NCI-H2107 treated with DMSO at 0.1 percent for 48 hours (cell line): ENCODE measurements at regions not wholly inside any gene's neighbourhood (a gene's known extent, or its start where the extent isn't known, plus 50 kb on each side); places are given as distances from the start of the nearest gene placed in this dataset.
"Not testable (repeated sequence)": the region's sequence is repeated elsewhere in the genome, so short reads cannot be mapped to it uniquely, and the experiment has no call there.

Source experiments
- DNase-seq: peaks from one replicate; lab custom pipeline; 2025; ENCODE audit not compliant: unreplicated experiment; lab: John Stamatoyannopoulos, UW

- no peak for DNase-seq
Measured at GRCh38 chr10:33071857-33072256, 113.8 kb upstream of the ITGB1 start.

- no peak for DNase-seq
Measured at GRCh38 chr10:33070101-33070500, 112.1 kb upstream of the ITGB1 start.

GRCh38 chr10:33067917-33068316 is 109.9 kb upstream of the ITGB1 start:
- DNase-seq = no peak

- no peak for DNase-seq
Measured at GRCh38 chr10:33067481-33067880, 109.5 kb upstream of the ITGB1 start.

- no peak for DNase-seq
Measured at GRCh38 chr10:33066558-33067236, 108.7 kb upstream of the ITGB1 start.

- DNase-seq = no peak
Measured at GRCh38 chr10:33065111-33065510, 107.1 kb upstream of the ITGB1 start.

- no peak for DNase-seq
Measured at GRCh38 chr10:33064706-33065105, 106.7 kb upstream of the ITGB1 start.

GRCh38 chr10:33057620-33058019 is 99.6 kb upstream of the ITGB1 start:
- DNase-seq = no peak

GRCh38 chr10:33056828-33057596 is 99.0 kb upstream of the ITGB1 start:
- DNase-seq = no peak

GRCh38 chr10:33055625-33056024 is 97.6 kb upstream of the ITGB1 start:
- DNase-seq = no peak

- no peak for DNase-seq
Measured at GRCh38 chr10:33052915-33053810, 95.1 kb upstream of the ITGB1 start.

GRCh38 chr10:33052263-33052875 is 94.3 kb upstream of the ITGB1 start:
- peak; percentile 27 for DNase-seq

GRCh38 chr10:33049963-33050920 is 92.2 kb upstream of the ITGB1 start:
- DNase-seq = not testable (repeated sequence)

GRCh38 chr10:33048223-33048622 is 90.2 kb upstream of the ITGB1 start:
- no peak for DNase-seq

- no peak for DNase-seq
Measured at GRCh38 chr10:33047655-33048054, 89.6 kb upstream of the ITGB1 start.

GRCh38 chr10:33046792-33047191 is 88.8 kb upstream of the ITGB1 start:
- no peak for DNase-seq

GRCh38 chr10:33045421-33045820 is 87.4 kb upstream of the ITGB1 start:
- DNase-seq = no peak

- DNase-seq = no peak
Measured at GRCh38 chr10:33042565-33042964, 84.5 kb upstream of the ITGB1 start.

- no peak for DNase-seq
Measured at GRCh38 chr10:33041783-33042437, 83.9 kb upstream of the ITGB1 start.

GRCh38 chr10:33040436-33040835 is 82.4 kb upstream of the ITGB1 start:
- no peak for DNase-seq
